Hematopoietic multipotent progenitor cell treated with erythropoietin and hydrocortisone succinate and interleukin-3 and kit ligand, for 17 days (in vitro differentiated cells): ENCODE measurements at regions not wholly inside any gene's neighbourhood (a gene's known extent, or its start where the extent isn't known, plus 50 kb on each side); places are given as distances from the start of the nearest gene placed in this dataset.
"Not testable (repeated sequence)": the region's sequence is repeated elsewhere in the genome, so short reads cannot be mapped to it uniquely, and the experiment has no call there.

Experiments
- DNase-seq: peaks from one replicate; pipeline ENCODE4 v3.0.0-alpha.2; 2015; ENCODE audit warnings: low spot score

DNA sequence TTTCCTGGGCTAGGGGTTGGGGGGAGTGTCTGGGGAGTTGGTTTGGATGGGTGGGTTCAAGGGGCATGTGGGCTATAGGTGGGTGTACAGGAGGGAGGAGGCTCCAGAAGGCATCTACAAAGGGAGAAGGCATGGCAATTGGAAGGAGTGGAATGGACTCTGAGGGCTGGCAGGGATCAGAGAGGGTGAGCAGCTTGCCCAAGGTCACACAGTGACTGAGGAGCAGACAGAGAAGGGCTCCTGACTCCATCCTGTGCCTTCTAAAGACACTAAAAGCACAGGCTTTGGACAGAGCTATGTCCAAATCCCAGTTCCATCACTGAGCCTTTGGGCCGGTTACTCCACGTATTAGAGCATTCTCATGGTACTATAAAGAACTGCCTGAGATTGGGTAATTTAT is 151.8 kb downstream of the PTPRU start:
- DNase-seq = no peak

DNA sequence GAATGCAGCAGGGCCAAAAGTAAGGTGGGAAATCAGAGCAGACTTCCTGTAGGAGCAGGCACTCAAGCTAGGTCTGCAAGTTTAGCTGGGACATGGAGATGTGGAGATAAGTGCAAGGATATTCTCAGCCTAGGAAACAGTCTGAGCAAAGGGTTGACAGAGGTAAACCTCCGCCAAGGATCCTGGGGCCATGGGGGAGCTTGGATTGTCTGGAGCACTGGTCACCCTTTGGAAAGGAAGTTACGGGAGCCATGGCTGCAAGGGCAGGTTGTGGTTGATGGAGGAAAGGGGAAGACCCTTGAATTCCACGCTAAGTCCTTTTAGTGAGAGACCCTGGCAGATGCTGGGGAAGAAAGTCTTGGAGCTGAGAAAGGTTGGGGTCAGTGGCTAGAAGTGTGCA is 150.9 kb downstream of the PTPRU start:
- DNase-seq = no peak

DNA sequence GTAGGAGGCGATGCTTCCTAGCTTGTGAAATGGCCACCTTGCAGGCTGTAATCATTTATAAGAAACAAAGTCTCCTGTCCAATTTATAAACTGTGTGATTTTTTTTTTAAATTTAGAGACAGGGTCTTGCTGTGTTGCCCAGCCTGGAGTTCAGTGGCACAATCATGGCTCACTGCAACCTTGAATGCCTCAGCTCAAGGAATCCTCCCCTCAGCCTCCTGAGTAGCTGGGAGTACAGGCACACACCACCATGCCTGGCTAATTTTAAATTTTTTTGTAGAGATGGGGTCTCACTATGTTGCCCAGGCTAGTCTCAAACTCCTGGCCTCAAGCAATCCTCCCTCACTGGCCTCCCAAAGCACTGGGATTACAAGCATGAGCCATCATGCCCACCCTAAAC is 150.1 kb downstream of the PTPRU start:
- not testable (repeated sequence) for DNase-seq

DNA sequence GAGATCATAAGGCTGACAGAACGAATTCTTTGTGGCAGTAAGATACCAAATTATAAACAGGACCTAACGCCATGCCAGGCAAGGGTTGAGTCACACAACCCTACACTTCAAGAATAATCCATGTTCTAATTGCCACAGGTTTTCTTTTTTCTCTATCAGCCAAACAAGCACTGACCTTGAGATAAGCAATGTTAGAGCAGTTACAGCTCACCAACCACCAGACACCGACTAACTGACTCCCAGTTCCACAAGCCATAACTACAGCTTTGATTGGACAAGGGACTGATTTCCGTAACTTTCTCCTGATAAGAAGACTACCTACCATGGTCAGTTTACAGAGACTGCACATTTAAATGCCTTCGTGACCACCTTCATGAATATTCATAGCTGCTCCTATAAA is 149.6 kb downstream of the PTPRU start:
- no peak for DNase-seq

DNA sequence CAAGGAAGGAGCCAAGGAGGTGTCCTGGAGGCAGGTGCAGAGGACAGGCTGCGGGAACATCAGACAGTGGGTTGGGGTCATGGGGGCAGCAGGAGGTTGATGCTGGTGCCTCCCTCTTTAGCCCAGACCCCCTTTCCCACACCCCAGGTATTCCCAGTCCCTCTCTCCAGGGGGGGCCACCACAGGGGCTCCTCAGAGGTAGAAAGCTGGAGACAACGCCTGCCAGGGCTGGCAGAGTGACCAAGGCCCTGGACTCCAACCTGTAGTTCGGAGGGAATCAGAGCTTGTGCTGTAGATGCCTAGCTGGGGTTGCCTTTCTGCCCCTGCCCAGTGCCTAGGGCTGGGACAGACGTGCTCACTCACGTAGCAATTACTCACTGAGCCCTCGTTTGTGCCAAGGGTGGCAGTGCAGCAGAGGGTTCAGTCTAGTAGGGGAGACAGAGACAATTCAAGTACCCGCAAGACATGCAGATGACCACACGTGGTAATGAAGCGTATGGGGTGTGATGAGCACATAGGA is 148.2 kb downstream of the PTPRU start:
- no peak for DNase-seq

DNA sequence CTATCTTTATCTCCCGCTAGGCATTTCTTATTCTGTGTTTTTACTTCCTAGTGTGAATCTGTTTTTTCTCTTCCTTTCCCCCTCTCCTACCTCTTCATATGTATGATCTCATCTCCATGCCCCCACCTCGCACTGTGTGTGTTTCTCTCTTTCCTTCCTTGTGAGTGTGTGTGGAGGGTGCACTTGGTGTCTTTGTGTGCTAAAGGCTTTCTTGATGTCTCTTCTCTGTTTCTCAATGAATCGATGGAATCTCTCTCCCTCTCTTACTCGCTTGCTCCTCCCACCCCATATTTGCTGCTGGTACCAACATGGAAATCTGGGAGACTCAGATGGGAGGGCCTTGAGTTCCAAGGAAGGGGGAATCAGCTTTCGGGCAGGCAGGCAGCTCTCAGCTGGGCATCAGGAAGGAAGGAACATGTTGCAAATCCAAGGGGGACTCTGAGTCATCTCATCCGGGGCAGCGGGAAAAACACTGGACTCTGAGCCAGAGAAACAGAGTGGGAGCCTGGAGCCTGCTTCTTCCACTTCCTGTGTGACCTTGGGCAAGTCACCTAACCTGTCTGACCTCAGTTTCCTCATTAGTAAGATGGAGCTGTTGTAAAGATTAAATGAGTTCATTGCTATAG is 147.5 kb downstream of the PTPRU start:
- DNase-seq = no peak

DNA sequence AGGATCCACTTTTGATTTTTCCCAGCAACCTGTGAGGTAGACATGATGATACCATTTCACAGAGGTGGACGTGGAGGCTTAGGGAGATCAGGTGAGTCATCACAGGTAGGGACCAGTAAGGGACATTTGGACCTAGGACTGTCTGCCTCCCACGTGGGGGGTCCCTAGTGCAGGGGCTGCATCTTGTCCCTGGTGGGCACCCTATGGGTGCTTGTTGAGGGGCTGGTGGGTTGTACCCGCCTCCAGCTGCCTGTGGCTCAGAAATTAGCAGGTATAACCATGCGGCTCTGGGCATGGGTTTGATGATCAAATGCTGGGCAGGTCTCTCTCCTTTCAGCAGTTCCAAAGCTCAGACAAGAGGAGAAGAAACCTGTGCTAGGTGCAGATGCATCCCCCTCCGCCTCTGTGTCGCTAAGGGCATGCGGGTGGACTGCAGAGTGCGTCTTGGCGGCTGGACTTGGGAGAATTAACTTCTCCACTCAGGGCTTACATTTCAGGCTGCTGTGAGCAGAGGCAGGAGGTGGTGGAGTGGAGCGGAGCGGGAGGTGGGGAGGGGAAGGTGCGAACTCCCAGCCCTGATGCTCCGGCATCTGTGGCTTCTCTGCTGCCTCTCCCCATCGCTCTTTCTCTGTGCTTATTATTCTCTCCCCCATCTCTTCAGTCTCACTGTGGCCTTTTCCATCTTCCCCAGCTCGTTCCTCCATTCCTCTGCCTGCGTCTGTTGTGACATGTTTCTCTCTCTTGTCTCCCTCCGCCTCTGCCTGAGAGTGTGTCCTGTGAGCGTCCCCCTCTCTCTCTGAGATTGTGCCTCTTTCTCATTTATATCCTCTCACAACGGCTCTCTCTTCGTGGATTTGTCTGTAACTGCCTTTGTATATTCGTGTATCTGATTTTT is 146.8 kb downstream of the PTPRU start:
- DNase-seq = no peak

DNA sequence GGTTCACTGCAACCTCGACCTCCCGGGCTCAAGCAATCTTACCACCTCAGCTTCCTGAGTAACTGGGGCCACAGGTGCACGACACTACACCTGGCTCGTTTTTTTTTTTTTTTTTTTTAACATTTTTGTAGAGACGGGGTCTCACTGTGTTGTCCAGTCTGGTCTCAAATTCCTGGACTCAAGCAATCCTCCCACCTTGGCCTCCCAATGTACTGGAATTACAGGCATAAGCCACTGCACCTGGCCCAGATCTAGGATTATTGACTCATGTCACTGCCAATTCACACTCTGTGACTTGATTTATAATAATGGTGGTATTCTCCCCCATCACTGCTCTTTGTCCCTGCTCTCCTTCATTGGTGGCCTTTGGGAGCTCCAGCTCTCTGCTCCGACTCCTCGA is 145.1 kb downstream of the PTPRU start:
- DNase-seq = no peak

DNA sequence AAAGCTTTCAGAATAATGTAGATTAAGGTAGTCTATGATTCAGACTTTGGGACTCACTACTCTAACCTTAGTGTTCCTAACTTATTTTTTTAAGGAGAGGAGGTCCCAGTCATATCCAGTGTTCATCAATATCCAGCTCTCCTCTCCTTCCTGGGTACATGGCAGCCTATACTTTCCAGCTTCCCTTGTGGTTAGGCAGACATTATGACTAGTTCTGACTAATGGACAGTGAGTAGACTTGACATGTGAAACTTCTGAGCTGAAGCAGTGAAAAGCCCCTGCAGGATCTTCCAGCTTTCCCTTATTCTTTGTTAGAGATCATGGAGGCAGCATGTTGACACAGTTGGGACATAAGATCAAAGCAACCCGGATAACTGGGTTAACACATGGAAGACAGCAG is 144.2 kb downstream of the PTPRU start:
- DNase-seq = no peak

DNA sequence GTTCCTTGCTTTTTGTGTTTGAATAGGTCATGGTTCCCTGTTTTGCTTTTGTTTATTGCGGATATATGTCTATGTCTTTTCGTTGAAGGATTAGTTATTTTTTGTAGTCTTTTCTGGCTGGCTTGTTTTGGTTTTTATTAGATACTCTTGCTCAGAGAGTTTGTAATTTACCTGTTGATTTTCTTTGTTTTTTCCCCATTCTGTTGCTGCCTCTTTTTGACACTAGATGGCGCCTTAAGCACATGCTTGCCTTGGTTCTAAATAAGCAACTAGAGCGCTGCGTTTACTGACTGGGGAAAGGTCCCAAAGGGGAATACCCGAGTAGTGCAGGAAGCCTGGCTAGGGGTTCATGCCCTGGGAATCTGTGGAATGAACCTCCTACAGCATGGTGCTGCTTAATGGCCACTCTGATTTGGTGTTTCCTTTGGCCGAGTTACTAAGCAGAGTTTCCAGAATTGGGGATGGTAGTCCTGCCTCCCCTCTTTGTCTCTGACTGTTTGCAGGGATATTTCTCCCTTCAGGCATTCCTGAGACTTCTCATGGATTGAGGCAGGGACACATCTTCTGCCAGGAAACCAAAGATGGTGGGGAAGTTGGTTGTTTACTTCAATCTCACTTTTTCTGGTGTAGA is 143.2 kb downstream of the PTPRU start:
- no peak for DNase-seq
